ENCODE measurements at regions not wholly inside any gene's neighbourhood (a gene's known extent, or its start where the extent isn't known, plus 50 kb on each side); places are given as distances from the start of the nearest gene placed in this dataset.
"Not testable (repeated sequence)": the region's sequence is repeated elsewhere in the genome, so short reads cannot be mapped to it uniquely, and the experiment has no call there.

DNA sequence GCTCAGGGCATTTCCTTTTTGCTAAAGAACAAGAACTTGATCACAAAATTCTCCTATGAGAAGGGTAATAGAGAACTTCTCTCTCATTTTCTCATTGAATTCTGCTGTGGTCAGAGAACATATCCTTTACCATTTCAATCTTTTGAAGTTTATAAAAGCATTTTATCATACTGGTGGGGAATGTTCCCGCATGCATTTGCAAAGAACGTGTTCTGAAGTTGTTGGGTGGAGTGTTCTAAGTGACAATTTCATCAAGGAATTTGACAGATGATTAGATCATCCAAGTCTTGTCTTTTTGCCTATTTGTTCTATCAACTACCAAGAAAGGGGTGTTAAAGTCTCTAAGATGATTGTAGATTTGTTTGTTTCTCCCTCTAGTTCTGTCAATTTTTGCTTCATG, 163.4 kb upstream of the FREM1 start:
- Histone ChIP-seq H3K27ac (no peak overlapping the region), H3K9me3 (no peaks in the 10 kb centered on the region), H3K4me3 (no peak overlapping the region), H3K4me1 (no peaks in the 10 kb centered on the region), H3K27me3 (no peaks in the 10 kb centered on the region), H3K36me3 (no peaks in the 10 kb centered on the region)
- WGBS, 2 donors: 67 to 87% methylated on average over 2 of the region's 2 CpGs
- no peak for TF ChIP-seq POLR2A (IDR thresholded peaks at IDR 0.05)
- TF ChIP-seq POLR2AphosphoS5 (IDR thresholded peaks at IDR 0.05): no peak
- intact Hi-C loops (cut with DNase I): no loop called here
- no peak for DNase-seq

DNA sequence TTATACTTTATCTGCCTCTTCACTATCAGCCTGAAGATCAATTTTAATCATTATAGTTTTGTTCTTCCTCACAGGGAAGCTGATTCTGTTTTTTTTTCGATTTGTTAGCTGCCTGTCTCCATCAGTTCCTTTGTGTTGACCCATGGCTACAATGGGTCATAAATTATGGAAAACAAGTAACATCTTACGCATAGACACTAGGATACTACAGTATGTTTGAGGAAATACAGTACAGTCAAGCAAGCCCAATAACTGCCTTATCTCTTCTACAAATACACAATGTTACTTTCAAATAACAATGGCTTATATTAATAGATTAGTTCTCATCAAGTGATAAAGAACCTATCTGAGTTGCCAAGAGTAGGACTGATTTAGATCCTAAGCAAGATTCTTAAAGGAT, 160.5 kb upstream of the FREM1 start:
- DNase-seq: no peak
- H3K27me3 ChIP-seq: no peaks in the 10 kb centered on the region
- WGBS, 2 donors: 76 to 80% methylated on average over 2 of the region's 2 CpGs
- H3K4me1 ChIP-seq: no peaks in the 10 kb centered on the region
- H3K36me3 ChIP-seq: no peaks in the 10 kb centered on the region
- intact Hi-C loops (cut with DNase I): no loop called here
- H3K27ac ChIP-seq: no peak overlapping the region
- H3K9me3 ChIP-seq: no peaks in the 10 kb centered on the region
- TF ChIP-seq EP300 (IDR thresholded peaks at IDR 0.05): no peak
- H3K4me3 ChIP-seq: no peak overlapping the region

DNA sequence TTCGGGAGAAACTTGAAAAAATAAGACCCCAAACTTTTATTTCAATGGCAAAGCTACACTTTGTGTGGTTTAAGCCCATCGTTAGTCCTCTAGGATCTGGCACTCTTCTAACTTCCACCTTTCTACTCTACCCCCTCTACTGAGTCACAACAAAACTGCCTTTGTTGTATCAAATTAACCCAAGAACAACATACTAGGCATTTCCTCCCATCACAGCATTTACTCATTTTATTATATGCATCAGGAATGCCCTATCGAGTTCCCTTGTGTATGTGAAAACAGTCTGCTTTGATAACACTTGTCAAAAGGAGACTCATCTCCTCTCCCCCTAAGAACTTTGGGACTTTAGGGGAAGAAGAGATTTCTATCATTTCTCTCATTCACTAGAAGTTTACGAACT, 158.9 kb upstream of the FREM1 start:
- 77 to 82% methylated on average over 4 of the region's 4 CpGs for WGBS, 2 donors
- Histone ChIP-seq H3K4me3 (no peak overlapping the region), H3K27ac (no peak overlapping the region), H3K36me3 (no peaks in the 10 kb centered on the region), H3K9me3 (no peaks in the 10 kb centered on the region), H3K27me3 (no peaks in the 10 kb centered on the region), H3K4me1 (no peaks in the 10 kb centered on the region)
- no peak for DNase-seq
- intact Hi-C loops (cut with DNase I): no loop called here
- TF ChIP-seq POLR2AphosphoS5 (IDR thresholded peaks at IDR 0.05) (no peak), EP300 (IDR thresholded peaks at IDR 0.05) (no peak), POLR2A (IDR thresholded peaks at IDR 0.05) (no peak)
- TF ChIP-seq, protein P1, sequence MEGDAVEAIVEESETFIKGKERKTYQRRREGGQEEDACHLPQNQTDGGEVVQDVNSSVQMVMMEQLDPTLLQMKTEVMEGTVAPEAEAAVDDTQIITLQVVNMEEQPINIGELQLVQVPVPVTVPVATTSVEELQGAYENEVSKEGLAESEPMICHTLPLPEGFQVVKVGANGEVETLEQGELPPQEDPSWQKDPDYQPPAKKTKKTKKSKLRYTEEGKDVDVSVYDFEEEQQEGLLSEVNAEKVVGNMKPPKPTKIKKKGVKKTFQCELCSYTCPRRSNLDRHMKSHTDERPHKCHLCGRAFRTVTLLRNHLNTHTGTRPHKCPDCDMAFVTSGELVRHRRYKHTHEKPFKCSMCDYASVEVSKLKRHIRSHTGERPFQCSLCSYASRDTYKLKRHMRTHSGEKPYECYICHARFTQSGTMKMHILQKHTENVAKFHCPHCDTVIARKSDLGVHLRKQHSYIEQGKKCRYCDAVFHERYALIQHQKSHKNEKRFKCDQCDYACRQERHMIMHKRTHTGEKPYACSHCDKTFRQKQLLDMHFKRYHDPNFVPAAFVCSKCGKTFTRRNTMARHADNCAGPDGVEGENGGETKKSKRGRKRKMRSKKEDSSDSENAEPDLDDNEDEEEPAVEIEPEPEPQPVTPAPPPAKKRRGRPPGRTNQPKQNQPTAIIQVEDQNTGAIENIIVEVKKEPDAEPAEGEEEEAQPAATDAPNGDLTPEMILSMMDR (IDR thresholded peaks at IDR 0.05): no peak

DNA sequence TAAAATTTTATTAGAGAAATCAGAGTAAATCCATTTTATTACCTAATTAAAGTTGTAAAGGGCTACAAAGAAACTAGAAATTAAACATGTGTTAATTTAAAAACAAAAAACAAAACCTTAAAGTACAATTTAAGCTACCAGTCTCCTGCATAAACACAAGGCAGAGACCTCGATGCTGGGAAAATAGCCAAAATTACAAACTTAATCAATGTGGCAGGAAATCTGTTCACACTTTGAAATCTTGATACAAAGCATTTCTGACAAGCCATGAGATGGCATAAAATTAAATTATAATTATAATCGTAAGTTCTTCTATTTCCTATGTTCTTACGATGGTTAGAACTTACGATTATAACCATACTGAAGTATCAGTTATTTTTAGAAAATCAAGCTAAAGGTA, 158.0 kb upstream of the FREM1 start:
- intact Hi-C loops (cut with DNase I): no loop called here
- no peaks in the 10 kb centered on the region for H3K4me1 ChIP-seq
- TF ChIP-seq EP300 (IDR thresholded peaks at IDR 0.05) (no peak), POLR2AphosphoS5 (IDR thresholded peaks at IDR 0.05) (no peak), POLR2A (IDR thresholded peaks at IDR 0.05) (no peak)
- TF ChIP-seq, protein P1 (IDR thresholded peaks at IDR 0.05): no peak
- no peak overlapping the region for H3K27ac ChIP-seq
- no peak overlapping the region for H3K4me3 ChIP-seq
- DNase-seq: no peak
- H3K9me3 ChIP-seq: no peaks in the 10 kb centered on the region
- H3K27me3 ChIP-seq: no peaks in the 10 kb centered on the region
- no peaks in the 10 kb centered on the region for H3K36me3 ChIP-seq
- WGBS, 2 donors: 51 to 69% methylated on average over 4 of the region's 4 CpGs

DNA sequence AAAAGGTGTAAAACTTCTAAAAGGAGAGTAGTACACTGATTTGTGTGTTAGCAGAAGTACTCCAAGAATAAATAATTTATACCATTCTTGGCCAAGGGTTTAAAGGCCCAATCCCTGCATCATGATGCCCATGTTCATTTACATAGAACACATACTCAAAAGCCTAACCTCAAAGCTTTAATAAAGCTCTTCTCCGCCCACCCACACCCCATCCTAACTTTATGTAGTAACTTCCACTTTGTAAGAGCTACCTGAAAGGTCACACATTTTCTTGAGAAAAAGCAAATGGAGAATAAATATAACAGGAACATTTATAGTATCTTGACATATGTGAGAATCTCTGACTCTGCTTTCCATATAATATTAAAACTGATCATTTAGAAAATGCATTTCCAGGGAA, 148.8 kb upstream of the FREM1 start:
- 90 to 94% methylated on average over 1 of the region's 1 CpG for WGBS, 2 donors
- no peak for TF ChIP-seq POLR2AphosphoS5 (IDR thresholded peaks at IDR 0.05)
- TF ChIP-seq, protein P1 (IDR thresholded peaks at IDR 0.05): no peak
- no peak for TF ChIP-seq POLR2A (IDR thresholded peaks at IDR 0.05)
- no peak for TF ChIP-seq EP300 (IDR thresholded peaks at IDR 0.05)

DNA sequence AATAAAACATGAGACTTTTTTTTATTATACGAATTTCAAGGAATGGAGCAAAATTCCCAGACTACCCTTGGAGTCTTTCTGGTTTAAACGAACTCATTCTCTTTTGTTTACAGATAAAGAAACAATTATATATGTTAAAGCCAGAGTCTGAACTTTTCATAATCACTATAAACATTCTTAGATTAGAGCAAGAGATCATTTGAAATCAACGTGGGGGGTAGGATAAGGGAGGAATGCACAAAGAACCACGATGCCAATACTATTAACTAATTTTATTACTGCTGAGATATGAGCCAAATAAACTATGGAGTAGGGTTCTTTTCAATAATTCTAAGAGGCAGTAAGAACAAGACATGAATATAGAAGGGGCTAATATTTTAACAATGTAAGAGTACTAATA, 148.0 kb upstream of the FREM1 start:
- WGBS, 2 donors: 59 to 66% methylated on average over 4 of the region's 4 CpGs
- no peaks in the 10 kb centered on the region for H3K9me3 ChIP-seq
- no peak overlapping the region for H3K4me3 ChIP-seq
- H3K27ac ChIP-seq: no peak overlapping the region
- no peak for DNase-seq
- no peak for TF ChIP-seq POLR2AphosphoS5 (IDR thresholded peaks at IDR 0.05)
- TF ChIP-seq EP300 (IDR thresholded peaks at IDR 0.05): no peak
- no peak for TF ChIP-seq POLR2A (IDR thresholded peaks at IDR 0.05)
- TF ChIP-seq, protein P1 (IDR thresholded peaks at IDR 0.05): no peak
- H3K4me1 ChIP-seq: no peaks in the 10 kb centered on the region
- H3K36me3 ChIP-seq: no peaks in the 10 kb centered on the region
- no peaks in the 10 kb centered on the region for H3K27me3 ChIP-seq
- intact Hi-C loops (cut with DNase I): no loop called here

More for the DNA sequence above, 148.8 kb upstream of the FREM1 start:
- Histone ChIP-seq H3K27ac (no peak overlapping the region), H3K9me3 (no peaks in the 10 kb centered on the region), H3K36me3 (no peaks in the 10 kb centered on the region), H3K4me3 (no peak overlapping the region), H3K27me3 (no peaks in the 10 kb centered on the region), H3K4me1 (no peaks in the 10 kb centered on the region)
- no peak for DNase-seq
- intact Hi-C loops (cut with DNase I): no loop called here

DNA sequence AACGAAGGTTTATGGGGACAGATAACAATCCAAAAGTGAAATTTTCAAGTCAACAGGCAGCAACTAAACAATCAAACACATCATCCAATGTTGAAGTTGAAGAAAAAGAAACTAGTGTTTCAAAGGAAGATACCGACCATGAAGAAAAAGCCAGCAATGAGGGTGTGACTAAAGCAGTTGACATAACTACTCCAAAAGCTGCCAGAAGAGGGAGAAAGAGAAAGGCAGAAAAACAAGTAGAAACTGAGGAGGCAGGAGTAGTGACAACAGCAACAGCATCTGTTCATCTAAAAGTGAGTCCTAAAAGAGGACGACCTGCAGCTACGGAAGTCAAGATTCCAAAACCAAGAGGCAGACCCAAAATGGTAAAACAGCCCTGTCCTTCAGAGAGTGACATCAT, 145.1 kb upstream of the FREM1 start:
- H3K27me3 ChIP-seq; intact Hi-C loops (cut with DNase I); DNase-seq; H3K4me3 ChIP-seq; H3K36me3 ChIP-seq; H3K27ac ChIP-seq; H3K4me1 ChIP-seq; H3K9me3 ChIP-seq: not testable (repeated sequence)
- WGBS, 2 donors: 64 to 67% methylated on average over 4 of the region's 4 CpGs

Data from sigmoid colon (tissue), 6 donors.